Osteoblast (primary cell): ENCODE measurements at regions not wholly inside any gene's neighbourhood (a gene's known extent, or its start where the extent isn't known, plus 50 kb on each side); places are given as distances from the start of the nearest gene placed in this dataset.

Experiments
- DNase-seq: peaks from one replicate; pipeline ENCODE4 v3.0.0; 2011; ENCODE audit warnings: low spot score, mixed read lengths; ENCODE audit not compliant: insufficient read length; ENCODE audit errors: missing footprints
- H2AFZ ChIP-seq: 2 replicates; pipeline ENCODE4 v1.6.0; 2011; ENCODE audit warnings: mild to moderate bottlenecking, low read length
- H3K27ac ChIP-seq: 2 replicates; pipeline ENCODE4 v1.5.1; 2011; ENCODE audit warnings: mild to moderate bottlenecking, low read depth, low read length, moderate library complexity
- H3K27me3 ChIP-seq: 2 replicates; pipeline ENCODE4 v1.6.0; 2012; ENCODE audit warnings: mild to moderate bottlenecking, control low read depth, inconsistent platforms, low read length, moderate library complexity; ENCODE audit not compliant: insufficient read depth
- H3K36me3 ChIP-seq: 2 replicates; pipeline ENCODE4 v1.5.1; 2011; ENCODE audit warnings: mild to moderate bottlenecking, low read length, control low read depth, moderate library complexity; ENCODE audit not compliant: insufficient read depth
- H3K4me1 ChIP-seq: 2 replicates; pipeline ENCODE4 v1.5.1; 2011; ENCODE audit warnings: mild to moderate bottlenecking, low read length, control low read depth, moderate library complexity; ENCODE audit not compliant: insufficient read depth
- H3K4me2 ChIP-seq: 2 replicates; pipeline ENCODE4 v1.6.0; 2011; ENCODE audit warnings: mild to moderate bottlenecking, low read length; ENCODE audit not compliant: insufficient read depth
- H3K4me3 ChIP-seq: fragments of 200-600 bp; sonication (generic); 3 replicates; pipeline ENCODE4 v1.5.1; 2012; ENCODE audit warnings: mild to moderate bottlenecking, low read length, inconsistent platforms; ENCODE audit not compliant: insufficient read depth
- H3K79me2 ChIP-seq: 2 replicates; pipeline ENCODE4 v1.6.0; 2012; ENCODE audit warnings: mild to moderate bottlenecking, low read length, control low read depth, inconsistent platforms; ENCODE audit not compliant: insufficient read depth
- H3K9me3 ChIP-seq: 2 replicates; pipeline ENCODE4 v1.5.1; 2011; ENCODE audit warnings: low read depth, low read length, control low read depth
- H4K20me1 ChIP-seq: 2 replicates; pipeline ENCODE4 v1.6.0; 2012; ENCODE audit warnings: mild to moderate bottlenecking, low read length, control low read depth; ENCODE audit not compliant: insufficient read depth
- CTCF ChIP-seq: IDR thresholded peaks from 2 replicates; pipeline ENCODE4 v1.5.1; 2011; ENCODE audit warnings: mild to moderate bottlenecking, low read depth, low read length, moderate library complexity; ENCODE audit errors: extremely low read depth

GRCh38 chr7:19971956-19972355 lies 198.5 kb upstream of the TMEM196 start:
- H3K27ac ChIP-seq, result no peak overlapping the region
- no peak for DNase-seq
- H3K4me1 ChIP-seq, result peaks cover 2% of the 10 kb centered on the region
- no peaks in the 10 kb centered on the region for H3K79me2 ChIP-seq
- no peak overlapping the region for H3K4me2 ChIP-seq
- H4K20me1 ChIP-seq, result no peaks in the 10 kb centered on the region
- no peaks in the 10 kb centered on the region for H3K9me3 ChIP-seq
- H2AFZ ChIP-seq, result no peak overlapping the region
- no peaks in the 10 kb centered on the region for H3K36me3 ChIP-seq
- TF ChIP-seq CTCF, result no peak
- no peaks in the 10 kb centered on the region for H3K27me3 ChIP-seq
- no peak overlapping the region for H3K4me3 ChIP-seq

- no peak overlapping the region for H3K4me3 ChIP-seq
- no peak overlapping the region for H3K4me2 ChIP-seq
These were observed 197.1 kb upstream of the TMEM196 start for GRCh38 chr7:19970514-19970913.

GRCh38 chr7:19969859-19970493 lies 196.6 kb upstream of the TMEM196 start:
- Histone ChIP-seq H4K20me1 (no peaks in the 10 kb centered on the region), H2AFZ (peak overlapping the region; percentile 19), H3K4me1 (peaks cover 2% of the 10 kb centered on the region), H3K27ac (no peak overlapping the region), H3K79me2 (no peaks in the 10 kb centered on the region), H3K4me2 (peak overlapping the region; percentile 49), H3K36me3 (no peaks in the 10 kb centered on the region), H3K4me3 (no peak overlapping the region), H3K27me3 (no peaks in the 10 kb centered on the region), H3K9me3 (no peaks in the 10 kb centered on the region)
- TF ChIP-seq CTCF, result no peak
- no peak for DNase-seq

More at GRCh38 chr7:19970514-19970913, 197.1 kb upstream of the TMEM196 start:
- no peaks in the 10 kb centered on the region for H3K27me3 ChIP-seq
- H4K20me1 ChIP-seq, result no peaks in the 10 kb centered on the region
- TF ChIP-seq CTCF, result no peak
- DNase-seq, result no peak
- no peak overlapping the region for H2AFZ ChIP-seq
- H3K27ac ChIP-seq, result no peak overlapping the region
- no peaks in the 10 kb centered on the region for H3K36me3 ChIP-seq
- H3K9me3 ChIP-seq, result no peaks in the 10 kb centered on the region
- H3K4me1 ChIP-seq, result peaks cover 2% of the 10 kb centered on the region
- no peaks in the 10 kb centered on the region for H3K79me2 ChIP-seq

- no peak overlapping the region for H3K4me2 ChIP-seq
- H3K36me3 ChIP-seq, result no peaks in the 10 kb centered on the region
- no peaks in the 10 kb centered on the region for H4K20me1 ChIP-seq
- no peaks in the 10 kb centered on the region for H3K27me3 ChIP-seq
- H3K9me3 ChIP-seq, result no peaks in the 10 kb centered on the region
- DNase-seq, result peak; percentile 58
- H3K27ac ChIP-seq, result peak overlapping the region; percentile 51
- H2AFZ ChIP-seq, result no peak overlapping the region
- H3K4me3 ChIP-seq, result no peak overlapping the region
- no peak for TF ChIP-seq CTCF
- peaks cover 9% of the 10 kb centered on the region for H3K4me1 ChIP-seq
- H3K79me2 ChIP-seq, result no peaks in the 10 kb centered on the region
These were observed 190.8 kb upstream of the TMEM196 start for GRCh38 chr7:19964246-19964645.
